ENCODE measurements at regions not wholly inside any gene's neighbourhood (a gene's known extent, or its start where the extent isn't known, plus 50 kb on each side); places are given as distances from the start of the nearest gene placed in this dataset.
"Not testable (repeated sequence)": the region's sequence is repeated elsewhere in the genome, so short reads cannot be mapped to it uniquely, and the experiment has no call there.

DNA sequence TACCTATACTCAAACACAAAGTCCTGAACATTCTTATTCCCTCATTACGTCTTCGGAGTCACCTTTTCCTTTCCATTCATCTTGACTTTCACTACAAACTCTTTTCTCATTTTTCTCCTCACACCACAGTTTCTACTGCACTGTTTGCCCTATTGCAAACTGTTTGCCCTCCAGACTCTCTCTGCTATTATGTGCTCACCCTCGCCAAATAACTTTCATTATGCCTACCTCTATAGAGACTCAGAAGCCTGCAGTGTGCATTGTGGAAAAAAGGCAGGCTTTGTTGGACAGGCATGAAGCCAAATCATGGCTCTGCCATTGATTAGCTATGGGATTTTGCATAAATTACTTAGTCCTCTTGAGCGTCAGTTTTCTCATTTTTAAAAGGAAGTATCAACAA lies 246.6 kb upstream of the CCDC196 start:
- H3K9me3 ChIP-seq, result no peaks in the 10 kb centered on the region
- no peaks in the 10 kb centered on the region for H3K27me3 ChIP-seq
- no peak overlapping the region for H3K4me3 ChIP-seq

DNA sequence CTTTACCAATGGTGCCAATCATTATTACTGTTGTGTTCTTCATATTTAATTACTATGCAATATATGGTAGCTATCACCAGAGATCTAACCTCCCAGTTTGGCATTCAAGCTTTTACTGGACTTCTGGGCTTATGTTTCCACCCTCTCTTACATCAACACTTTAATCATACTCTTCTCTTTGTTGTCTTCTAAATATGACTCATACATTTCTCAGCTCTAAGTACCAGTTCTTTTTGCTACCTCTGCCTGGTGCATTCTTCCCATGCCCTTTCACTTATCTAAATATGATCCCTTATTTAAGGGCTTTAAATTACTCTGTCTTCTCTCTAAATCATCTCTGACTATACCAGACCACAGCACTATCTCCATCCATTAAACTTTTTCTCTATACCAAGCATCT lies 246.1 kb upstream of the CCDC196 start:
- Histone ChIP-seq H3K4me3 (no peak overlapping the region), H3K9me3 (no peaks in the 10 kb centered on the region), H3K27me3 (no peaks in the 10 kb centered on the region), H3K36me3 (no peaks in the 10 kb centered on the region)
- DNase-seq, result no peak

More for the DNA sequence above, 246.6 kb upstream of the CCDC196 start:
- no peaks in the 10 kb centered on the region for H3K36me3 ChIP-seq
- DNase-seq, result no peak

DNA sequence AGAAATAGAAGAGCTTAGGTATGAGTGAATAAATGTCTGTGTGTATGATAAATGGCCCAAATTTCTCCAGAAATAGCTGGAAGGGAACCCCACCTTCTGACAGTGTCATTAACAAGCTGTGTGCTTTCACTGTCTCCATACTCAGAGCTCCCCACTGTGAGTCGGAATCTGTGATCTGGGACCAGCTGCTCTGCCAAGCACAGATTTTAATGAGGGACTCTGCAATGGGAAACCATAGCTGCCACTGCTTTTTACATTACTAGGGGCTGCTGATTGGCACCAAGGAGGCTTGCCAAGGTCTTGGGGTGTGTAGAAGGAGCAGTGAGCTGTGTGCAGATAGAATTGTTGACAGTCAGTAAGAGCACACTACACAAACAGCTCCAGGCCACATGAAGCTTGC lies 244.2 kb upstream of the CCDC196 start:
- H3K27me3 ChIP-seq, result no peaks in the 10 kb centered on the region
- H3K9me3 ChIP-seq, result no peaks in the 10 kb centered on the region
- H3K36me3 ChIP-seq, result no peaks in the 10 kb centered on the region
- no peak overlapping the region for H3K4me3 ChIP-seq
- DNase-seq, result no peak

DNA sequence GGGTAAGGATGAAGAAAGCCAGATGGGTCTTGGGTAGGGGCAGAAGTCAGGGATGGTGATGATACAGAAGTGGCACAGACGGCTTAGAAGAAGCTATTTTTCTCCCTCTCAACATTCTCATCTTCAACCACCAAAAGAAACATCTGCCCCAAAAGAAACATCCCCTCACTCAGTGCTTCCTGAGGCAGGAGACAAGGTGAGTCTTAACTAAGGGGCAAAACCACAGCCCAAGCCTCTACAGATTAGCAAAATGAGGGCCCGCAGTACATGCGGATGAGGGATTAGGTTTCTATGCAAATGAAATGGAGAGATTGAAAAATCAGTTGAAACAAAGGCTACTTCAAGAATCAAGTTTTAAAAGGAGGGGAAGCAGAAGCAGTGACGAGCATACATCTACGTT lies 241.3 kb upstream of the CCDC196 start:
- Histone ChIP-seq H3K27me3 (no peaks in the 10 kb centered on the region), H3K36me3 (no peaks in the 10 kb centered on the region), H3K4me3 (no peak overlapping the region), H3K9me3 (no peaks in the 10 kb centered on the region)
- no peak for DNase-seq

DNA sequence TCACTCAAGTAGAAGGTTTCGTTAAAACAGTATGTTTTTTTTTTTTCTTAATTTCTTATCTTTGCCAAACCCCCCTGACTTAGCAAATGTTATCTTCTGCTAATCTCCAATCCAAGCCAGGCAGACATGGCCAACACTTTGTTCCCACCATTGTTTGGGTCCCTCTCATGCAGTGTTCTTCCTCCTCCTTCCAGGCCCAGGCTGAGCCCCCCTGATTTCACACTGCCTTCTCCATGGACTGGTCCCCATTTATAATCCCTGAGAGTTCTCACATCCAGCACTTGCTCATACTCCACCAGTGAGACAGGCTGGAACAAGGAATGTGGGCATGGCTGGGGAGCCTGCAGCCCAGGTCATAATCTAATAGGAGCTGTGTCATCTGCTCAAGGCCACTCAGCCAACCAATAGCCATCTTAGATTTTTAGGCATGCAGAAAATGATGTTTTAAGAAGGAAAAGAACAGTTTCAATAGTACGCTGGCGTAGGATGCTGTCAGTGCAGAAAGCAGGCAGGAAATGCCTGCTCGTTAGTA lies 238.4 kb upstream of the CCDC196 start:
- Histone ChIP-seq H3K27me3 (no peaks in the 10 kb centered on the region), H3K9me3 (no peaks in the 10 kb centered on the region), H3K36me3 (no peaks in the 10 kb centered on the region), H3K4me3 (no peak overlapping the region)
- no peak for DNase-seq

DNA sequence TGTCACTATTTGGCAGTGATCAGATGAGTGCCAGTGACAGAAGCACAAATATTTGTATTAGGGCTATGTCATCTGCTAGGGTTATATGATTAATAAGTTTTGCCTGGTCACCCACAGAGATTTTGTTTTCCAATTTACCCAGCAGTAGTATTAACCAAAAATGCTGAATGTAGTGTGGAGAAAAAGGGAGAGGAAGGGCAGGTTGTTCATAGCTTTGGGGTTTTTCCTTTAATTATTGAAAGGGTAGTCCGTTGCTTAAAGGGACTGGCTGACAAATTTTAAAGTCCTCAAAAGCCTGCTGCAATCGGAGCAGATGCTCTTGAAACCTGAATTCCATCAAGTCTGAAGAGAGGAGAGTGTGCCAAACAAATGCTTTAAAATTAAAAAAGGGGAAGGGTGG lies 237.9 kb upstream of the CCDC196 start:
- Histone ChIP-seq H3K4me3 (no peak overlapping the region), H3K36me3 (no peaks in the 10 kb centered on the region), H3K27me3 (no peaks in the 10 kb centered on the region), H3K9me3 (no peaks in the 10 kb centered on the region)
- DNase-seq, result no peak

DNA sequence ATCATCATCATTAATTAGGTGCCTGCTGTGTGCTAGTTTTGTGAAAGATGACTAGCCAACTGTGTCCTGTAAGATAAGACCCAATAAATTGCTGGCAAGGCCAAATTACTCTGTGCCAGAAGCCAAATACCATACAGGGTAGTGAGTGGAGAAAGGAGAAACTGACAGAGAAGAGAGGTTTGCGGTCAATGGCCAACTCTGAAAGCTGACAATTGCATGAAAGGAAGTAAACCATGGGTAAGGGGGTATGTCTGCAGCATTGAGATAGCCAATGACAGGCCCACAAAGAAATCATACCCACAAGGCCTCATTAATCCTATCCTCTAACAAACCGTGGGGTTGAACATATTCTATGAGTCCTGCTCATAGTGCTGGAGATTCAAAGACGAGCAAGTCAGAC lies 236.6 kb upstream of the CCDC196 start:
- DNase-seq, result no peak
- no peak overlapping the region for H3K4me3 ChIP-seq
- no peaks in the 10 kb centered on the region for H3K27me3 ChIP-seq
- H3K36me3 ChIP-seq, result no peaks in the 10 kb centered on the region
- H3K9me3 ChIP-seq, result no peaks in the 10 kb centered on the region

DNA sequence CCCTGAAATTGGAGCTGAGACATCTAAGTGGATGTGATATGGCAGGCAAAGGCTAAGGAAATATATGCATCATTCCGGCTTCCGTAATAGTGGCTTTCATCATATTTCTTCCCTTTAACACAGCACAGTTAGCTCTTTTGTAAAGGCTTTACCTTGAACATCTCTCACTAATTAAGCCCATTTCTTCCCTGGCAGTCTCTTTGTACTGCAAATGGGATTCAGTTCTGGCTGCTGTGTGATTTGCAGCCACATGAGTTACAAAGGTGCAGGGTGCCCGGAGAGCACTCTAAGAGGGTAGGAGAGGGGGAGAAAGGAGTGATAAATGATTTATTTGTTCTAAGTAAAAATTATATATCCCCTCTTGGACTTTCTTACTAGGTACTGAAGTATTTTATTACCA lies 232.1 kb upstream of the CCDC196 start:
- no peak overlapping the region for H3K4me3 ChIP-seq
- H3K9me3 ChIP-seq, result no peaks in the 10 kb centered on the region
- DNase-seq, result no peak
- H3K27me3 ChIP-seq, result no peaks in the 10 kb centered on the region
- H3K36me3 ChIP-seq, result no peaks in the 10 kb centered on the region

DNA sequence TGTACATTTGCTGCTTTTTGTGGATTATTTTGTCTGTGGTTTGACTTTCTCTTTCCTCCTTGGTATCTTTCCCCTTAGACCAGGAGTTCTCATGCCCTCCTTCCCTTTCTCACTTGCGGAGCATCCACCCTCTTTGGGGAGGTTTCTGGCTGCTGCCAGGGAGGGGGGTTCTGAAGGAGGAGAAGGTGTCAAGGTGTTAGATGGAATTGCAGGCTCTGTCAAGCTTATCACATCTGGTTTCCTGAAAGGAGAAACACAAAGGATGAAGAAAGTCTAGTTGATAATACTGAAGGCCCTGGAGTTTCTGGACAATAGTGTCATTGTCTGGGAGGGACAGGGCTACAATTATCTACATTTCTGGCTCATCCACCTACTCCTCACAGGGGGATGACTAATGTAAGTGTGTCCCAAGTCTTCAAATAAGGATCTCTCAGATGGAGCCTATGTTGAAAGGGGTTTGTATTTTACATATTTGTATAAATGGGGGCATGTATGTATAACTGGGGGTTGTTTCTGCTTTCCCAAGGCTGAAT lies 217.3 kb upstream of the CCDC196 start:
- Histone ChIP-seq H3K9me3 (no peaks in the 10 kb centered on the region), H3K36me3 (no peaks in the 10 kb centered on the region), H3K27me3 (no peaks in the 10 kb centered on the region), H3K4me3 (no peak overlapping the region)
- DNase-seq, result no peak

DNA sequence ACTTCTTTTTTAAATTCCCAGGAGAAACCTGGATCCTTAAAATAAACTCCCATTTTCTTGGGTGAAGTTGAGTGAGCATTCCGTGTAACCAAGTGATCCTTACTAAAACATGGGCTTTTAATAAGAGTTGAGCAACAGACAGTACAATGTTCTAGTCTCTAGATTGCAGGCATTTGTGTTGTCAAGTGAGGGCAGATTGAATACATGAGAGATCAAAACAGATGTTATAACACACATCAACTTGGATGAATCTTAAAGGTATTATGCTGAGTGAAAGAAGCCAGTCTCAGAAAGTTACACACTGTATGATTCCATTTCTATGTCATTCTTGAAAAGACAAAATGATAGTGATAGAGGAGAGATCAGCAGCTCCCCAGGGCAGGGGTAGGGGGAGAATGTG lies 213.9 kb upstream of the CCDC196 start:
- H3K36me3 ChIP-seq, result no peaks in the 10 kb centered on the region
- DNase-seq, result no peak
- H3K27me3 ChIP-seq, result no peaks in the 10 kb centered on the region
- H3K4me3 ChIP-seq, result no peak overlapping the region
- no peaks in the 10 kb centered on the region for H3K9me3 ChIP-seq

DNA sequence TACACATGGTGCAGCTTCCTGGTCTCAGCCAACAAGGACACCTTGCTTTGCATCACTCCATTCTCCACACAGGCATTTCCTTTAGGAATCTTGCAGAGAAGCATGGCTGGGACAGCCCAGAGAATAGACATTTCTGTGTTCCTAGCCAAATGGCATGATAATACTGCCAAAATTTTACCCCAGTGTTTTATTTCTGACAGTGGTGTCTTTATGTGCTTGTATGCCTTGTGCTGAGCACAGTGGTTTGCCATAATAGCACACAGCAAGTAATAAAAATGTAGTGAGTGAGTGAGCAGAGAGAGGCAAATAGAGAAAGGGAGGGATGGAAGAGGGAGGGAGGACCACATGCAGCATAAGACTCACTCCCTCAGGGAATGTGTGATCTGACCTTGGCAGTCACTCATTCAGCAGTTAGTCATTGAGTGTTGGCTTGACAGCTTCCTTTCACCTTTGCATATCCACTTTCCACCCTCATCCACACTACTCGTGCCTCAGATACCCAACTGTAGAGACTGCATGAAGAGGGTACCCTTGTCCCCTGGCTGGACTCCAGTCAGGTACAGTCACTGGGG lies 212.8 kb upstream of the CCDC196 start:
- Histone ChIP-seq H3K4me3 (no peak overlapping the region), H3K27me3 (no peaks in the 10 kb centered on the region), H3K9me3 (no peaks in the 10 kb centered on the region), H3K36me3 (no peaks in the 10 kb centered on the region)
- DNase-seq, result no peak

DNA sequence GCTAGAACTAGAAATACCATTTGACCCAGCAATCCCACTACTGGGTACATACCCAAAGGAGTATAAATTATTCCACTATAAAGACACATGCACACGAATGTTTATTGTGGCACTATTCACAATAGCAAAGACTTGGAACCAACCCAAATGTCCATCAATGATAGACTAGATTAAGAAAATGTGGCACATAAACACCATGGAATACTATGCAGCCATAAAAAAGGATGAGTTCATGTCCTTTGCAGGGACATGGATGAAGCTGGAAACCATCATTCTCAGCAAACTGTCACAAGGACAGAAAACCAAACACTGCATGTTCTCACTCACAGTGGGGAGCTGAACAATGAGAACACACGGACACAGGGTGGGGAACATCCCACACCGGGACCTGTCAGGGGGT lies 207.8 kb upstream of the CCDC196 start:
- H3K27me3 ChIP-seq, H3K36me3 ChIP-seq, DNase-seq, H3K4me3 ChIP-seq, H3K9me3 ChIP-seq: not testable (repeated sequence)

DNA sequence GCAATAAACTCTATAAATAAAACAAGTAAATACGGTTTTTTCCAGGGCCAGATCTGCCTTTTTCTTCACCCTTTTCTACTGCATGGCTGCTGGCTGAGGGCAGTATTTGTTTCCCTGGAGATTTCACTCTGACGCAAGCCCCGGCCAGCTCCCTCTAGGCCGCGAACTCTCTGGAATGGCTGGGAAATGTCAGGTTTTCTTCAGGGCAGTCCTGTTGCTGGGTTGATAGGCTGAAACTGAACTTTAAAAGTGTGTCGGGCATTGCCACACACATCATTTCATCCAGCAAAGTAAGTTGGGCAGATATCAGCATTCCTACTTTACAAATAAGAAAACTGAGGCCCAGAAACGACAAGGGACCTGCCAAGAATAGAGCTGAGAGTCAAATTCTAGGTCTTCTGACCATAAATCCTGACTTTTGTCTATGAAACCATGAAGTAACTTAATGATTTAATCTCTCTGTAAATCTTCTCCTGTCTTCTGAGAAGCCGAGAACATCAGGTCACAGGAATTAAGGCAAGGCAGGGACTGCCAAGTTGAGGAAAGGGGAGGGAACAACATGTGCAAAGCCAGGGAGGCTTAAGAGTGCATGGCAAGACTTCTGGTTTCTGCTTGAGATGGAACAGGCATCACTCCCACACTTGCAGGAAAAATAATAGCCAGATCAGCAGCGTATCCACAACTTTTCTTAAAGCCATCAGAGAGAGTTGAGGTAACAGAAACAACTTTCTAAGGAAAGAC lies 205.0 kb upstream of the CCDC196 start:
- DNase-seq, result no peak
- Histone ChIP-seq H3K9me3 (no peaks in the 10 kb centered on the region), H3K4me3 (no peak overlapping the region), H3K36me3 (no peaks in the 10 kb centered on the region), H3K27me3 (no peaks in the 10 kb centered on the region)

DNA sequence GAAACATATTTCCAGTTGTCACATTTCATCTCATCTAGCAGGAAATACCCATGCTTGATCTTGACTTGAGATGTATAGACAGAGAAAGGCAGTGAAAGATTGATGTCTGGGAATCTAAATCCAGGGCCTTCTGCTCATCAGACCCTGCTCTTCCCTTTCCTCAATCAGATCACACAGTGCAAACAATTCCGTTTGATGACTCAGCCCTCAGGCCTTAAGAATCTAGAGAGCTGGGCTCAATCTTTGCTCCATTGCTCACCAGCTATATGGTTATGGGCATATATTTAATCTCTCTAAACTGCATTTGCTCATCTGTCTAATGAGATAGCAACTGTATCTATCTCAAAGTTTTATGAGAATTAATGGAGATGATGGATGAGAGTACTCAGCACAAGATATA lies 201.8 kb upstream of the CCDC196 start:
- Histone ChIP-seq H3K36me3 (no peaks in the 10 kb centered on the region), H3K9me3 (no peaks in the 10 kb centered on the region), H3K4me3 (no peak overlapping the region), H3K27me3 (no peaks in the 10 kb centered on the region)
- no peak for DNase-seq

DNA sequence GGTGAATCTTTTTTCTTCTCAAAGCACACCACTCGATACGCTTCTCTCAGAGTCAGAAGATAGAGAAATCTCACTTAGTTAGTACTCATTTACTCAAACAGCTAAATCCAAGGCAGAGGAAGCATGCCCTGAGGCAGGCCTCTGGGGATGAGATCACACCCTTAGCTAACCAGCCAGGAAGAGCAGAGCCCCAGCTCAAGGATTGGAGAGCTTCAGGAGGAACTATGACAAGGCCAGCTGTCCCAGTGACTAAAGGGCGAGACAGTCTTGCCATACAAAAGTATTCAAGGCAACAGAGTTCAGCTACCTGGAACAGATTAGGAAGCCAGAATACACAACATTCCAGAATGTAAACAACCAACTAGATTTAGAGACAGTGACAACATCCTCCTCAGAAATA lies 197.7 kb upstream of the CCDC196 start:
- no peaks in the 10 kb centered on the region for H3K36me3 ChIP-seq
- H3K27me3 ChIP-seq, result no peaks in the 10 kb centered on the region
- H3K4me3 ChIP-seq, result no peak overlapping the region
- H3K9me3 ChIP-seq, result no peaks in the 10 kb centered on the region
- no peak for DNase-seq

DNA sequence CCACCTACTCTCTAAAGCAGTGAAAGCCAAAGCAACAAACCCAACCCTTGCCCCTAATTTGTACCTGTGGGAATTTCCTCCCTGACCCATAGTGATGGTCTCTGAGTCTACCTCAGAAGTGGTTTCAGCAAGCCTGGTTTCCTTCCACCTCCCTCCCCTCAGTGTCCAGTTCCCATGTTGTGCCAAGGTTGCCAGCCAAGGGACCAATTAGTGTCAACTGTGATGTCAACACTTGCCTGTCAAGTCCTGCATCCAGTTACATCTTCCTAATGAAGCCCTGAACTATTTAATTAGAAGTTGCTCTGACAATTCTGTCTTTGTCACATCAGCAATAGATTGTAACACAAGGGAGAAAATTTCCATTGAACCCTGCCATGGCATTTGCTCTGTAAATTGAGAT lies 194.4 kb upstream of the CCDC196 start:
- Histone ChIP-seq H3K4me3 (no peak overlapping the region), H3K27me3 (no peaks in the 10 kb centered on the region), H3K9me3 (no peaks in the 10 kb centered on the region), H3K36me3 (no peaks in the 10 kb centered on the region)
- DNase-seq, result no peak

DNA sequence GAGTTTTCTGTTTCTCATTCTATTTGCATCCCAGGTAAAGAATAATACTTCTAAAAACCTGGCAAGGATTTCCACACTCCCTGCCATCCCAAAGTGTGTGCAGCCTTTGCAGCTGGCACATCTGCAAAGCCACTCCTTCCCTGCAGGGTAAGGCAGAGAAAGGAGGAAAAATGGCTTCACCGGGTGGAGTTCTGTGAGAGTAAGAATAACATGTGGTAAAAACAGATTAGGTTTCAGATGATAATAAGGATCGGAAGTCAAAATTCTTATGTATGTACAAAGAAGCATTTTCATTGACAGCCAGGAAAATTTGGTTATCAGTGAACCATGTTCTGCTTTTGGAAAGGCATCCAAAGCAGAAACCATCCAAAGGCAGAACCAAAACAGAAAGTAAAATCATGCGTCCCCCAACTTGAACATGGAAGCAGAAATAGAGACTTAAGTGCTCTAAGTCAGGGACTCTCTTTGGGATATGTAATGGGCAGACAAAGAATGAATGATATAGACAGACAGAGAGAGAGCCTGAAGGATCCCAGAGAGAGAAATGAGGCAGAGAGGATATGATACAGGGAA lies 192.6 kb upstream of the CCDC196 start:
- Histone ChIP-seq H3K4me3 (no peak overlapping the region), H3K27me3 (no peaks in the 10 kb centered on the region), H3K9me3 (no peaks in the 10 kb centered on the region), H3K36me3 (no peaks in the 10 kb centered on the region)
- no peak for DNase-seq

DNA sequence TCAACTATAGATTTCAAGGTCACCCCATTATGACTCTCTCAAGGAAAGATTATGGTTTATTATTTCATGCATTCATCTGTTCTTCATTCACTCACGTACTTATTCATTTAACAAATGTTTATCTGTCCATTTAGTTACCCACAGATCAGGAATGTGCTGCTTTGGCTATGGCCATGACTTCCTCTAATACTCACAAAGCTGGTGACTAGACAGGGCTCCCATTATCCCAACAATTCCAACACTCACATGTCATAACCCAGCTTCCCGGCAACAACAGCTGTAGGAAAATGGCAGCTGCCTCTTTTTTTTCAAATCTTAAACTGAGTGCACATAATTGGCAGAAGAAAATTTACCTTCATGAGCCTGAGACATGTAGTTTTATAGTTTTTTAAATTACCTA lies 190.8 kb upstream of the CCDC196 start:
- Histone ChIP-seq H3K36me3 (no peaks in the 10 kb centered on the region), H3K9me3 (no peaks in the 10 kb centered on the region), H3K27me3 (no peaks in the 10 kb centered on the region), H3K4me3 (no peak overlapping the region)
- no peak for DNase-seq

Data from MG63 (cell line).